Nephron (organoid): ENCODE measurements at regions not wholly inside any gene's neighbourhood (a gene's known extent, or its start where the extent isn't known, plus 50 kb on each side); places are given as distances from the start of the nearest gene placed in this dataset.
A peak's percentile ranks its signal among the peaks of the same experiment; 100 is the strongest.

Experiments used
- H3K27ac Mint-ChIP-seq, 3 experiments: 2 replicates each; pipeline ENCODE4 v1.8.0; 2020; ENCODE audit warnings: mixed read lengths in 3 of 3, mild to moderate bottlenecking in 2 of 3, moderate library complexity in 1 of 3
- H3K27me3 Mint-ChIP-seq: 2 replicates; pipeline ENCODE4 v1.8.0; 2021; ENCODE audit warnings: low read depth, mild to moderate bottlenecking, moderate library complexity, mixed read lengths
- H3K36me3 Mint-ChIP-seq: 2 replicates; pipeline ENCODE4 v1.8.0; 2020; ENCODE audit warnings: low read depth, mixed read lengths
- H3K4me1 Mint-ChIP-seq: 2 replicates; pipeline ENCODE4 v1.8.0; 2020; ENCODE audit warnings: mixed read lengths
- H3K4me3 Mint-ChIP-seq, 3 experiments: 2 replicates each; pipeline ENCODE4 v1.8.0; 2020; ENCODE audit warnings: mild to moderate bottlenecking in 3 of 3, mixed read lengths in 3 of 3, moderate library complexity in 2 of 3
- H3K9me3 Mint-ChIP-seq: 2 replicates; pipeline ENCODE4 v1.8.0; 2020; ENCODE audit warnings: mixed read lengths
- CTCF ChIP-seq, 3 experiments: fragments of 200-600 bp; sonication (generic); IDR thresholded peaks; one replicate each; pipeline ENCODE4 v1.5.0; 2021; ENCODE audit warnings: antibody characterized with exemption in 3 of 3; ENCODE audit not compliant: unreplicated experiment in 3 of 3

- no peak overlapping the region for H3K4me3 Mint-ChIP-seq
- H3K36me3 Mint-ChIP-seq, result no peaks in the 10 kb centered on the region
- no peak for TF ChIP-seq CTCF (IDR thresholded peaks at IDR 0.05; ENCODE audit: unreplicated experiment in 3 of 3)
- peaks cover 28% of the 10 kb centered on the region for H3K9me3 Mint-ChIP-seq
- peak overlapping the region in 2 of 3 experiments; percentile 5 to 22 for H3K27ac Mint-ChIP-seq
- peaks cover 5% of the 10 kb centered on the region for H3K4me1 Mint-ChIP-seq
- no peaks in the 10 kb centered on the region for H3K27me3 Mint-ChIP-seq
Observed at GRCh38 chr3:175980486-175981090, 1121.5 kb downstream of the NAALADL2 start.

GRCh38 chr3:175977968-175978752 lies 1119.0 kb downstream of the NAALADL2 start:
- H3K4me1 Mint-ChIP-seq, result peaks cover 5% of the 10 kb centered on the region
- H3K27me3 Mint-ChIP-seq, result no peaks in the 10 kb centered on the region
- no peak overlapping the region for H3K27ac Mint-ChIP-seq
- H3K9me3 Mint-ChIP-seq, result peaks cover 18% of the 10 kb centered on the region
- no peaks in the 10 kb centered on the region for H3K36me3 Mint-ChIP-seq
- TF ChIP-seq CTCF (IDR thresholded peaks at IDR 0.05; ENCODE audit: unreplicated experiment in 3 of 3), result no peak
- H3K4me3 Mint-ChIP-seq, result no peak overlapping the region

GRCh38 chr3:175969456-175969855 lies 1110.3 kb downstream of the NAALADL2 start:
- H3K36me3 Mint-ChIP-seq, result no peaks in the 10 kb centered on the region

DNA sequence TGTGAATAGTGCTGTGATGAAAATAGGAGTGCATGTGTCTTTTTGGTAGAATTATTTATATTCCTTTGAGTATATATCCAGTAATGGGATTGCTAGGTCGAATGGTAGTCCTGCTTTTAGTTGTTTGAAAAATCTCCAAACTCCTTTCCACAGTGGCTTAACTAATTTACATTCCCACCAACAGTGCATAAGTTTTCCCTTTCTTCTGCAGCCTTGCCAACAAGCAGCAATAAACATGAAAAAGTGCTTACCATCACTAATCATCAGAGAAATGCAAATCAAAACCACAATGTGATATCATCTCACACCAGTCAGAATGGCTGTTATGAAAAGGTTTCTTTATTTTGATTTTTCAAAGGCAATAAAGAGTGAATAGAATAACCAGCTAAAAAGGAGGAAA lies 1105.9 kb downstream of the NAALADL2 start:
- no peaks in the 10 kb centered on the region for H3K36me3 Mint-ChIP-seq
- no peak overlapping the region for H3K4me3 Mint-ChIP-seq
- peaks cover 29% of the 10 kb centered on the region for H3K9me3 Mint-ChIP-seq
- H3K27me3 Mint-ChIP-seq, result no peaks in the 10 kb centered on the region
- TF ChIP-seq CTCF (IDR thresholded peaks at IDR 0.05; ENCODE audit: unreplicated experiment in 3 of 3), result no peak
- no peaks in the 10 kb centered on the region for H3K4me1 Mint-ChIP-seq
- no peak overlapping the region for H3K27ac Mint-ChIP-seq

More at GRCh38 chr3:175969456-175969855, 1110.3 kb downstream of the NAALADL2 start:
- Mint-ChIP-seq H3K27ac (no peak overlapping the region), H3K4me3 (no peak overlapping the region), H3K27me3 (no peaks in the 10 kb centered on the region), H3K4me1 (no peaks in the 10 kb centered on the region), H3K9me3 (peaks cover 32% of the 10 kb centered on the region)
- TF ChIP-seq CTCF (IDR thresholded peaks at IDR 0.05; ENCODE audit: unreplicated experiment in 3 of 3), result no peak

- no peak overlapping the region for H3K4me3 Mint-ChIP-seq
- H3K9me3 Mint-ChIP-seq, result peaks cover 7% of the 10 kb centered on the region
- TF ChIP-seq CTCF (IDR thresholded peaks at IDR 0.05; ENCODE audit: unreplicated experiment in 3 of 3), result no peak
- no peaks in the 10 kb centered on the region for H3K27me3 Mint-ChIP-seq
- no peaks in the 10 kb centered on the region for H3K4me1 Mint-ChIP-seq
- no peaks in the 10 kb centered on the region for H3K36me3 Mint-ChIP-seq
- H3K27ac Mint-ChIP-seq, result no peak overlapping the region
Observed at GRCh38 chr3:175957427-175957826, 1098.3 kb downstream of the NAALADL2 start.
